Fibroblast of lung (primary cell): ENCODE measurements at regions not wholly inside any gene's neighbourhood (a gene's known extent, or its start where the extent isn't known, plus 50 kb on each side); places are given as distances from the start of the nearest gene placed in this dataset.

Source experiments
- CTCF ChIP-seq, 2 donors: IDR thresholded peaks in 1 of 2; conservative IDR thresholded peaks in 1 of 2; 1 replicate in 1 of 2; 2 replicates in 1 of 2; pipeline ENCODE4 v1.5.1; 2011 to 2012; ENCODE audit warnings: low read length in 2 of 2, control low read depth in 1 of 2, inconsistent platforms in 1 of 2, low read depth in 1 of 2, mild to moderate bottlenecking in 1 of 2
- EZH2 ChIP-seq: IDR thresholded peaks from 2 replicates; pipeline ENCODE4 v1.5.1; 2012; ENCODE audit warnings: low read length, control low read depth, mild to moderate bottlenecking; ENCODE audit errors: missing control alignments

- no peak for TF ChIP-seq CTCF (conservative IDR thresholded peaks at IDR 0.05 in 1 of 2, IDR thresholded peaks at IDR 0.05 in 1 of 2; ENCODE audit: low read depth in 1 of 2, low read length in 2 of 2)
- TF ChIP-seq EZH2 = no peak
These were observed 499.6 kb upstream of the CCDC54 start for GRCh38 chr3:106877627-106878026.
